CD1c-positive myeloid dendritic cell (primary cell): ENCODE measurements at regions not wholly inside any gene's neighbourhood (a gene's known extent, or its start where the extent isn't known, plus 50 kb on each side); places are given as distances from the start of the nearest gene placed in this dataset.
"Not testable (repeated sequence)": the region's sequence is repeated elsewhere in the genome, so short reads cannot be mapped to it uniquely, and the experiment has no call there.

Experiments
- DNase-seq: peaks from one replicate; pipeline ENCODE4 v3.0.0-alpha.2; 2016; ENCODE audit errors: extremely low spot score

DNA sequence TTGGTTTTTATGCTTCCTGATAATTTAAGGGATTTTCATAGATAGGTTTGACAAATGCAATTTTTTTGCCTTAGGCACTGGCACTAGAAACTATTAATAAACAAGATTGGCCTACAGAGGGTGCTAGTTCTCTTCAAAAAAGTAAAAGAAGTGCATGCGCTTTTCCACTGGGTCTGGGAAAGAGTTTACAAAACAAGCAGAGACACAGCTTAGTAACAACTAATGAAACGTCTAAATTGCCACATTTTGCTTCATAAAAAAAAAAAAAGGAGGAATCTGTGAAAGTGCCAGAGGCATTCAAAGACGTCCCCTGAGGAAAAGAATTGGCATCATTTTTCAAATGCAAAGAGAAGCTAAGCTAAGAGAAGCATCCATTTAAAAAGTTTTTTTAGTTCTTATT is 58.3 kb upstream of the EEA1 start:
- peak; percentile 78 for DNase-seq

DNA sequence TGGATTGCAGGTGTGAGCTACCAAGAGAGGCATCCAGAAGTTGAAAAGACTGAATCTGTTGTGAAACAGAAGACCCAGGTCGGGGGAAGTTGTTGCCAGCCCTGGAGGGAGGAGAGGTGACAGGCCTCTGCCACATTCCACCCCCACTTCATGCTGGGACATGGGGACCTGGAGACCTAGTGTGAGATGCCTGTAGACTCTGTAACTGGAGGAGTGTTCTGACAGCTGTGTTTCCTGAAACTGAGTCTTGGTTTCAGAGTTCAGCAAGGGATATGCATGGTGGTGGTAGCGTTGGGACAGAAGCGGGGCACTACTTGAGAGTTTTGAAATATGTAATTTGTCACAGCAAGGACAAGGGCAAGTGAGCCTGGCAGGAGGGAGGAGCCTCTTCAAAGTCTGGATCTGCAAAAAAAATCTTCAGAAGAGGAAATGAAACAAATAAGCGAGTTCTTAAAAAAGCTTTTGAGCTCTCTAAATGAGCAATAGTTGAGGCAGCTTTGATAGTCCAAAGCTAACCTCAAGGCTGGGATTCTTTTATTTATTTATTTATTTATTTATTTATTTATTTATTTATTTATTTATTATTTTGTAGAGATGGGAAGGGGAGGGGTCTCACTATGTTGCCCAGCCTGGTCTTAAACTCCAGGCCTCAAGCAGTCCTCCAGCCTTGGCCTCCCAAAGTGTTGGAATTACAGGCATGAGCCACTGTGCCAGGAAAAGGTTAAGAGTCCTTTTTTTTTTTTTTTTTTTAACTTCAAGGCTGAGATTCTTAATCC is 58.9 kb upstream of the EEA1 start:
- peak; percentile 87 for DNase-seq

DNA sequence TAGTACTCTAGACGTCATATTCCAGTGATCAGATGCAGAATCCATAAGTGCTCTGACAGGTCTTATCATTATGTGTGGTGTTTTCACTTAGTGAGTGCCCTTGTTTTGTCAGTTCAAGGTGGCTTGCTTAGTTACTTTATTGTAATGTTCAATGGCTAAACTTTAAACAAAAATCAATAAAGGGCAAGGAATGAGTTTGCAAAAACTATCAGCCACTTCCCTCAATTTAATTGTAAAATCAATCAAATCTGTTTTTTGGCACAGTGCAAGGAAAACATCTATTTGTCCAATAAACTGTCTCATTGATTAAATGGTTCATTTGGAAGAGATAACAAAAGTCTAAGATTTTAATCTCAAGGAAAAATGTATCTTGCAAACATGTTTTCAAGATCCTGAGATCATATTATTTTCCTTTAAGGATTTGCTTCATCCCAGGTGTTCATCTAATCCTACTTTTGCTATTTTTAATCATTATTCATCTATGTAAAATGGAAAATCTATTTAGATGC is 59.6 kb upstream of the EEA1 start:
- DNase-seq: no peak

DNA sequence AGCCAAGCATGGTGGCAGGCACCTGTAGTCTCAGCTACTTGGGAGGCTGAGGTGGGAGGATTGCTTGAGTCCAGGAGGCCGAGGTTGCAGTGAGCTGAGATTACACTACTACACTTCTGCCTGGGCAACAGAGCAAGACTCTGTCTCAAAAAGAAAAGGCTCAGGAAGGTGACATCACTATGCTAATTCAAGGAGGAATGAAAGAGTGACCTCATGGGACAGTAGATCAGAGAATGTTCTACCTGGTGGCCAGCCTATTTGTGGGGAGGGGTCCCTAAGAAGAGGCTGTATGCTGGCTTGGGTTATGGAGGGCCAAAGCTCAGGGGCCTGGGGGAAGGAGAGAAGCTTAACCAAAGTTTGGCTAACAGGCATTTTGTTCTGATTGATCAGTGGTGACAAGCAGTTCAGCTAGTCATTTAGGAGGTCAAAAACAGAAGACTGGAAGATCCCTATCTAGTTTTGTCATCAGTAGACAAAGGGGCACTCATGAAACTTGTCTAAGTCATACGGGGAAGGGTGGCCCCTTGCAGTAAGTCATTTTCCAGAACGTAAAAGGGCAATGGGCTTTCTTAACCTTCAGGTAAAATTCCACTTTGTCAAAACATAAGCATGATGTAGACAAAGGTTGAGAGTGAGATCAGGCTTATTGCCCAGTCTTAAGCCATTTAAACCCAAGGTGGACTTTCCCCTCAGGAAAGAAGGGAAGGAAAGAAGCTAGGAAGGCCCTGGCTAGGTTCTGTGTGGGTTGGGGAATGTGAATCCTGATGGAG is 60.8 kb upstream of the EEA1 start:
- no peak for DNase-seq

DNA sequence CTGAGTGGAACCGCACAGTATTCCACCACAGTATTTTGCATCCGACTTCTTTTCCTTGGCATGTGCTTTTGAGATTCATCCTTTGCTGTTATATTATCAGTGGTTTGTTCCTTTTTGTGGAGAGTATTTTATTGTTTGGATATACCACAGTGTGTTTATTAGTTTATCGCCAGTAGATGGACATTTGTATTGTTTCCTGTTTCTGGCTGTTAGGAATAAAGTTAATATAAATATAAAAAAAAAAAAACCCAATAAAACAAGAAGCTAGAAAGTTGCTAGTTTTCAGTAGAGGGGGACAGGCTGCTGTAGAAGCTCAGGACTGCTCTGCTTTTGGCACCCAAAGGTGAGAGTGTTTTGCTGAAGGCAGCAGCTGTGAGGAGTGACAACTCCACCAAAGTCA is 62.0 kb upstream of the EEA1 start:
- no peak for DNase-seq

DNA sequence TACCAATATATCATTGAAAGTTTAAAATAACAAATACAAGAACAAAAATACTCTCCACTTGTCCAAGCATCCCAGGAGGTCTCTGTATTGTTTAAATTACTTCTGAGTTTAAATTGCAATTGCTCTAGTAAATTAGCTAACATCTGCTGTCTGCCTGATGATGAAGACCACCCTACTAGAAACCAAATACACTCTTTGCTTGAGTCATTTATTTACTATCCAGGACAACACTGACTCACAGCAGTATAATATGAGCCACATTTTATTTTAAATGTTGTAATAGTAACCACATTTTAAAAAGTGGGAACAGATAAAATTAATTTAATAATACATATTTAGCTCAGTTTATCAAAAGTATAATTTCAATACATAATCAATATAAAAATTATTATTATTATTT is 62.9 kb upstream of the EEA1 start:
- no peak for DNase-seq

DNA sequence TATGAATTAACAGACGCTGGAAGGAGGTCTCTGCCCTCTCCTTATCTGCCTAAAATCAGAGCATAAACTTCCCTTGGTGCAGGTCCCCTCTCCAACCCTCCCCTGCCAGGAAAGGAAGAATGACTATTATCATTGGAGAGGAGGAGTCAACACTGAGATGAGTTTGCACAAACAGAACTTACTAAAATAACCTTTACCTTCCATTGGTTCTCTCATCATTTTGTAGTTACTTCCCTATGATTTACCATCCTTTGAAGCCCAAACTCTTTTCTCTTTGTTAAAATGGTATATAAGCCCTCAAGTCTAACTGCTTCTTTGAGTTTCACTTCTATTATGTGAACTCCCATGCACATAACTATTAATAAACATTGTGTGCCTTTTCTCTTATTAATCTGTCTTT is 64.2 kb upstream of the EEA1 start:
- no peak for DNase-seq

DNA sequence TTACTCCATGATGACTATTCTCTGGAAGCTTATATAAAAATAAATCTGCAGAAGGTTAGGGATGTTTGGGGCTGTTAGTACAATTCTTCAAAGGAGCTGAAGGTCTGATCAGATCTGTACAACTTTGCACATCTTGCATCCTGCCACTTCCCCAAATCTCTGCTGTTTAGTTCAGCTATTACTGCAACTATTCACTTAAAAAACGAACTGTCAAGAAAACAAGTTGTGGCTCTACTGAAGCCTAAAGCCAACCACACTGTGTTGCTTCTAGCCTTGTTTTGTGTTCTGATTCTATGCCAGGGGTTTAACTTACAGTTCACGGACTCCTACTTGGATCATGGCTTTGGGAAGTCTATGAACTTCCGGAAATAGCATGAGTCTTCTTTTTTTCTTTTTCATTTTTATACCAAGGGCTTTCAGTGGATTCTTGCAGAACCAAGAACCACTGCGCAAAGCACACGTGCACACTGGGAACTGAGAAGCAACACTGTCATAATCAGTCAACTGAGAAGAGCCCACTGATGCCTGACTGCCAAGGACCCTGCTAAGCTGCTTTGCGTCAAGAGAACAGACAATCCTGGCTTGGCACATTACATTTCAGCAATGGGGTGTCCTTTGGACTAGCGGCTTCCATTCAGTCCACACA is 66.3 kb upstream of the EEA1 start:
- no peak for DNase-seq

DNA sequence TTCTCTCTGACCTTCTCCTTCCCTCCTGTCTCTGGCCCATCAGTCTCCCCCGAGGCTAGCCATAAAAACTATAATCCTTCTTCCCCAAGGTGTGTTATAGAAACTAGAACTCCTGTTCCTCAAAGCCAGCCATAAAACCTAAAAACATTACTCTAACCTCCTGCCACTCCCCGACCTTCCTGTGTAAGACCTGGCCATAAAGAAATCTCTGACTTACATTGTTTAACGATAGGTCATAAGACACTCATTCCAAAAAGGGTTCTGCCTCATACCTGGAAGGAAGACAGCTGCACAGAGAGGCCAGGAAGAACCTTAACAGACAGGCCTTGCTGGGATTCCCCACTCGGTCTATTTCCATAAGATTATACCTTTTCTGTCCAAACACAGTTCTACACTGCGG is 70.9 kb upstream of the EEA1 start:
- no peak for DNase-seq

DNA sequence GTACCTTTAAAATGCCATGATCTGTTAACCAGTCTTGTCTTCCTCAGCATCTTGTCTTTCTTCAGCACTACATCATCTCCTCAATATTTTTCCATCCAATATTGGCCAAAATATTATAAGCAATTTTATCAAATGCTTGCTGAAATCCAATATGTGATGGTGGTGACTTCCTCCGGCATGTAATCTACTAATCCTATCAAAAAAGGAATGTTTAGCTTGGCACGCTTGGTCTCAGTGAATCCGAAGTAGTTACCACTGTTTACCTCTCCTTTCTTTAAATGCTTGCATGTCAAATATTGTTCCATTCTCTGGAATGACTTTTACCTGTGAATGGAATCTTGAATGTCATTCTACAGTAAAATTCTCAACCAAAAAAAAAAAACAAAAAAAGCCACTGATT is 72.3 kb upstream of the EEA1 start:
- DNase-seq: no peak

DNA sequence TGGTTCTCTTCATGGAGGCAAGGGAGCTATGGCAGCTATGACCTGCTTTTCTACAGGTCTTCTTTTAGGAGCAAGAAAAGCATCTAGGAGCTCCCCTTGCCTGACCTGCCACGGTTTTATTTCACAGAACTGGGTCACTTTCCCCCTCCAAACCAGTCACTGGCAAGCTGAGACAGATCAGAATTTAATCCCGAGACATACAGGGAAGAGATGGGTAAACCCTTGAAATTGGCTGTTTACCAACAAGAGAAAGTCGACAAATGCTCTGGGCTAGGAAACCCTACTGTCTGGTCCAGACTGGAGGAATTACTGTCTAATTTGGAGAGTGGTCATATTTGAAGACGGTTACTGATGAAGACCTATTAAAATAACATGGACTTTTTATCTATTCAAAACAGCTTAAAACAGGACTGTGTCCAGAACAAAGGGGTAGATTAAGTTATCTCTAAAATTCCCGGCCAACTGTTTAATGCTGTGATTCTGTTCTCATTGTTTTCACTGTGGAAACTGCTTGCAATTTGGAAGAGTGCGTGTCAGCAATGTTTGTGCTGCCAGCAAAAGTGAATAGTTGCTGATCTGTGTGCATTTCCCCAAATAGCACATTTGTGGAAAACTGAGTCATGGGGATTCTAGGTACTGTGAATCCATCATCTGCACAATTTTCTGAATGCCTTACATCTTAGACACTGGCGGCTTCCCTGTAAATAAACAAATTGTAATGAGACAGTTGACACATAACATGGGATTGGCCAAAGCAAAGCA is 73.4 kb upstream of the EEA1 start:
- no peak for DNase-seq

DNA sequence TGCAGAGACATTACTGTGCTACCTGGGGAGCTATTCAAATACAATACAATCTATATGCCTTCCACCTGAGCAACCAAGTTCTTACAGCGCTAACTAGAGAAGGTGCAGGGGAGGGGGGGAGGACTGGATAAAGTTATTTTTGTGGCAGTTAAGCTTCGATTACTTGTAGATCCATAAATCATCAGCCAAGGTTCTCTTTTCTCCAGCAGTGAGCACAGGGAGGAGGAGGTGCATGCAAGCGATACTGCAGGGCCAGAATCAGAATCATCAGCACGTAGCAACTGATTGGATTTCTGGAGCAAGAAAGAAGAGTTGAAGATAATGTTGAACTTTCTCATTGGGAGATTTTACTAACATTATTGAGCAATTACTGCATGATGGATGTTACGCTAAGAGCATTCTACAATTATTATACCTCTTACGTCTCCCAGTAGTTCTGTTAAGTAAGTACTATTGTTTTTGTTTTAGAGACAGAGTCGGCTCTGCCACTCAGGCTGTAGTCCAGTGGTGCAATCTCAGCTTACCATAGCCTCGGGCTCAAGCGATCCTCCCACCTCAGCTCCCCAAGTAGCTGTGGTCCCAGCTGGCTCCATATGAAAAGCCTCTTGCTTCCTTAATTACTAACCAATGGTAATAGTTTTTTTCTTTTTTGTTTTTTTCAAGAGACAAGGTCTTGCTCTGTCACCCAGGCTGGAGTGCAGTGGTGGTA is 74.6 kb upstream of the EEA1 start:
- DNase-seq: no peak

DNA sequence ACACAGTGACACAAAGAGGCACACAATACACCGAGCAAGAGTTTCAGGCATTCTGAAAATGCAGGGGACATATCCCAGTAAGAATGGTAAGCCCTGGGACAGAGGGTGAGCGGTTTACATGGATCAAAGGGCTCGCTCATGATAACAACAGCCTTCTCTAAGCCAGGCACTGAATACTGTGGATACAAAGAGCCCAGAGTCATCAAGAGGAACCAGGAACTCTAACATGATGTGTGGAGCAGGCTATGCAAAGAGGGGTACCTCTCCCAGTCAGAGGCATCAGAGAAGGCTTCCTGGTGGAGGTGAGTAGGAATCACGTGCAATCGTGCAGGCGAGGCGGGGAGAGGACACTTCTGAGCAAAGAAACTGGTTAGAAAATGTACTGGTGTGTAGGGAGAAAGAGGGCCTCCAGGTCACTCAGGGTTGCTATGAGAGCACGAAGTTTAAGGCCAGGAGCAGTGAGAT is 76.9 kb upstream of the EEA1 start:
- DNase-seq: no peak

DNA sequence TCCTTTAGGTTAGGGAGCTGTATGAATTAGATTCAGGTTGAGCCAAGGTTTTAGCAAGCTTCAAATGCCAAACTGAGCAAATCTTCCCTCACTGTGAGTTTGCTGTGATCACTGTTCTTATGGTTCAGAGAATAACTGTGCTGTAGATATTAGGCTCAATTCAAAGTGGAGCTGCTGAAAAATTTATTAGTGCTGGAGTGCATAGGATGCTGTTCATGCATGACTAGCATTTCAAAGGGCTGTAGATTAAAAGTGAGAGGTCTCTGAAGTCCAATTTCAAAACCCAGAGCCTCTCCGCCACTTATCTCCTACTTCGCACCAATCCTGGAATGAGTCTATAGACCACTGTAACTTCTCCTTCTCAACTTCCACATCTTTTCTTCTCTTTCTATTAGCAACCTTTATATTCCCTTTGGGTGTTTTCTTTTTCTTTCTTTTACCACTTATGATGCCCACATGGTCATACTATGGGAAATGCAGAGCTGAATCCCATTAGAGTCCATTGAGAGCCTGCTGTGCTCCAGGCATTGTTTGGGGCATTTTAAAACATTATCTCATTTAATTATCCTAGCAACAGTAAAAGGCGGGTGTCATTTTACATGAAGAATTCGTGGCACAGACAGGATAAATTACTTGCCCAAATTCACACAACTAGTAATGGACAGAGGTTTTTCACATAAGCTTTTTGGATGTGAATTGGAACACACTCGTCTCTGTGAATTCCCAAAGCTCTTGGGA is 77.5 kb upstream of the EEA1 start:
- DNase-seq: no peak

DNA sequence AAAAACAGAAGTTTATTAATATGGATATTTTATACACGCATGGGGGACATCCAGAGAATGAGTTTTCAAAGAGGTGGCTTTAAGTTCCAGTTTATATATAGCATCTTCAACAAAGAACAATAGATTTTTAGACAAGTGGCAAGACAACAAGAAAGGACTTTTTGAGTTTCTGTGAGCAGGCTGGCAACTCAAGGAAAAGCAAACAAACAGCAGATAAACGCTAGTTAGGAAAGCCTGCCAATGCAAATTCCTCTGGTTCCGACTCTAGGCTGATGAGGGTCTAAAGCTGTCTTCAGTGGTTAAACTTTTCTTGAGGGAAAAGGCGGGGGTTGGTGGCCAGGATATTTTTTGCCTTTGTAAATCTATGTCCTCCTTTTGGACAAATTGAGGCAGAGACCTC is 78.4 kb upstream of the EEA1 start:
- no peak for DNase-seq

DNA sequence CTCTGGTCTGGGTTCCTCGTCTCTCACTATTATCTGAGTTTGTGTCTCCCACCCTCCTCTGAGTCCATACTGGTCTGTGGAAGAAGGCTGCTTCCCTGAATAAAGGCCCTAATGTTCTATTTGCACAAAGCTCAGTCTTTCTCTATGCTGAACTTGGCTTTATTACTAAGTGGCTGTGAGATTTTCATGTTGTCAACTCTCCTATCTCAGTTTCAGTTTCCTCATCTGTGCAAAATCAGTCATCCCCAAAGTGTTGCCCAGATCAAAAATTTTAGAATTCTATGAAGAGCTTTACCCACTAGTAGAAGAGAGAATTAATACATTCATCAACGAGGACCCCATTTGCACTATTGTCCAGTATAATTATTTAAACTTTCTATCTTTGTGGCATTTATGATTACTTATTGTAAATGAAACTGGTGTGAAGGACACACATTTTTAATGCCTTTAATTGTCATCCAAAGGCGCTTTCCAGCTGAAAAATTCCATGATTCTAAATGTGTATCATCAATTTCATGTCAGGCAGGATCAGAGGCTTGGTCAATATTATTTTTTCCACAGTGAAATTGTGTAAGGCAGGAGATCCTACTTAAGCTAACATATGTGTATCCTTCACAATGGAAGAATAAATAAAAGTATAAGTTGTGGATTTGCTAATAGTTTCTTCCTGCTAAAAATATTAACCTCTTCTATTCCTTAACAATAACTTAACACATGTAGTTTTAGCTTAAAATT is 79.1 kb upstream of the EEA1 start:
- no peak for DNase-seq

DNA sequence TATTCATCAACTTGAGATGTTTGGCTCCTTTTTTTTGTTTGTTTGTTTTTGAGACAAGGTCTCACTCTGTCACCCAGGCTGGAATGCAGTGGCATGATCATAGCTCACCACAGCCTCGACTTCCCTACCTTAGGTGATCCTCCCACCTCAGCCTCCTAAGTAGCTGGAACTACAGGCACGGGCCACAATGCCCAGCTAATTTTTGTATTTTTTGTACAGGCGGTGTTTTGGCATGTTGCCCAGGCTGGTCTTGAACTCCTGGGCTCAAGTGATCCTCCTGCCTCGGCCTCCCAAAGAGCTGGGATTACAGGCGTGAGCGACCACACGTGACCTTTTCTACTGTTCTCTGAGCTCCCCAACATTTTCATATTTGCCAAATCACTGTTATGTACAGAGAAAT is 79.8 kb upstream of the EEA1 start:
- not testable (repeated sequence) for DNase-seq

DNA sequence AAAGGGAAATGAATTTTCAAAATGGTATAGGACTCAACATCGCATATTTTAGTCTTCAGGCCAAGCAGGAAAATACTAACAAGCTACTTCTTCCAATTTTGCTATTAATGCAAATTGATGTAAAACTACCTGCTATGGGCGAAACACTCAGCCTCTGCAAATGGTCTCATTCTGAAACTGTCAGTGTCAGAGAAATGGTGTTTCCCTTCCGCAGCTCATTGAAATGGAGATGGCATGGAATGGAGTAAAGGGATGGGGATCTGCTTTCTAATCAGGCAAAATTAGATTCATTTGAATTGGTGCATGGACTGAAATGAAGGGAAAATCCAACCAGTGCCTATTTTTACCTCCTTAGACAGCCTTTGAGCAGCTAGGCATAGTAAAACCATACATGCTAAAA is 80.4 kb upstream of the EEA1 start:
- no peak for DNase-seq

DNA sequence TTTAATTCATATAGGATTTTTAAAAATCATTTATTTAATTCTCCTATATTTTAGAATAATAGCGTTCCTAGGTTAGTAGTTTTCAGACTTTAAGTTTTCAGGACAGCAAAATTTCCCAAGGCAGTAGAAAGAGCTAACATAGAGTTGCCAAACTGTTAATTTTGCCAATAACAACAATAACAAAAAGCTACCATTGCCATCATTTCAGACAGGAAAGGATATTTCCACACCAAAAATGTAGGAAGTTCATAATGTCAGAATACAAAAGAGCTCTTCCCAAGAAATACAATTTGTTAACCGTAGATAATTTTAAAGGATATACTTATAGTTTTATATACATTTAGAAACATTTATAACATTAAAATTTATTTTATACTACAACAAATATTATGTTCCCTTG is 81.4 kb upstream of the EEA1 start:
- no peak for DNase-seq

DNA sequence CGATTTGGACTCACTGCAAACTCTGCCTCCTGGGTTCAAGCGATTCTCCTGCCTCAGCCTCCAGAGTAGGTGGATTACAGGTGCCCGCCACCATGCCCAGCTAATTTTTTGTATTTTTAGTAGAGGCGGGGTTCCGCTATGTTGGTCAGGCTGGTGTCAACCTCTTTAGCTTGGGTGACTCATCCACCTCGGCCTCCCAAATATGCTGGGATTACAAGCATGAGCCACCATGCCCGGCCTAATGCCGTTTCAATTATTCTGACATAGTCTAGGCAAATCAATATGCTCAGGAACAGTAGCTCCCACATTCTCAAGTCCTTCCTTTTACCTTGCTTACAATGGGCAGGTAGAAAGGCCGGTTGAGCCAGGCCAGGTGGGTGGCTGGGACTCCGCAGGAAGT is 82.0 kb upstream of the EEA1 start:
- DNase-seq: no peak
